WTC11 (cell line): ENCODE measurements at regions not wholly inside any gene's neighbourhood (a gene's known extent, or its start where the extent isn't known, plus 50 kb on each side); places are given as distances from the start of the nearest gene placed in this dataset.

Experiments used
- AR ChIP-seq: fragments of 250-450 bp; sonication (Bioruptor Pico); IDR thresholded peaks from 2 replicates; pipeline ENCODE4 v1.9.0; 2021; ENCODE audit warnings: mild to moderate bottlenecking
- ATF2 ChIP-seq: sonication (generic); formaldehyde crosslinking; IDR thresholded peaks from 2 replicates; pipeline ENCODE4 v1.8.1; 2022; ENCODE audit warnings: low read depth, missing genetic modification reagents, borderline replicate concordance
- ATF6 ChIP-seq: sonication (generic); formaldehyde crosslinking; IDR thresholded peaks from 2 replicates; pipeline ENCODE4 v1.8.1; 2023; ENCODE audit warnings: mild to moderate bottlenecking, missing genetic modification reagents
- TCF7 ChIP-seq: sonication (generic); formaldehyde crosslinking; IDR thresholded peaks from 2 replicates; pipeline ENCODE4 v1.8.0; 2022; ENCODE audit warnings: mild to moderate bottlenecking, low read depth, missing genetic modification reagents, moderate library complexity
- ZBTB21 ChIP-seq: sonication (generic); formaldehyde crosslinking; IDR thresholded peaks from 2 replicates; pipeline ENCODE4 v1.8.1; 2023; ENCODE audit warnings: mild to moderate bottlenecking, missing genetic modification reagents, borderline replicate concordance
- ZBTB43 ChIP-seq: sonication (generic); formaldehyde crosslinking; IDR thresholded peaks from 2 replicates; pipeline ENCODE4 v1.8.1; 2023; ENCODE audit warnings: mild to moderate bottlenecking, missing genetic modification reagents
- ZNF281 ChIP-seq: sonication (generic); formaldehyde crosslinking; IDR thresholded peaks from 2 replicates; pipeline ENCODE4 v1.8.0; 2023; ENCODE audit warnings: mild to moderate bottlenecking, missing genetic modification reagents
- TF ChIP-seq, protein P1 (sequence below): sonication (generic); formaldehyde crosslinking; IDR thresholded peaks from 2 replicates; pipeline ENCODE4 v1.8.1; 2023; ENCODE audit warnings: mild to moderate bottlenecking, missing genetic modification reagents, moderate library complexity
- TF ChIP-seq, protein P2 (sequence below): fragments of 200-600 bp; IDR thresholded peaks from 2 replicates; pipeline ENCODE4 v1.8.0; 2022; ENCODE audit warnings: antibody characterized with exemption

- TF ChIP-seq AR (CRISPR knock-in tag) (no peak), ZBTB43 (CRISPR knock-in tag) (no peak), ZBTB21 (CRISPR knock-in tag) (no peak), ZNF281 (CRISPR knock-in tag) (no peak), TCF7 (CRISPR knock-in tag) (no peak), ATF2 (CRISPR knock-in tag) (no peak), ATF6 (no peak)
- TF ChIP-seq, protein P1, sequence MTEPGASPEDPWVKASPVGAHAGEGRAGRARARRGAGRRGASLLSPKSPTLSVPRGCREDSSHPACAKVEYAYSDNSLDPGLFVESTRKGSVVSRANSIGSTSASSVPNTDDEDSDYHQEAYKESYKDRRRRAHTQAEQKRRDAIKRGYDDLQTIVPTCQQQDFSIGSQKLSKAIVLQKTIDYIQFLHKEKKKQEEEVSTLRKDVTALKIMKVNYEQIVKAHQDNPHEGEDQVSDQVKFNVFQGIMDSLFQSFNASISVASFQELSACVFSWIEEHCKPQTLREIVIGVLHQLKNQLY (CRISPR knock-in tag), result no peak
- TF ChIP-seq, protein P2, sequence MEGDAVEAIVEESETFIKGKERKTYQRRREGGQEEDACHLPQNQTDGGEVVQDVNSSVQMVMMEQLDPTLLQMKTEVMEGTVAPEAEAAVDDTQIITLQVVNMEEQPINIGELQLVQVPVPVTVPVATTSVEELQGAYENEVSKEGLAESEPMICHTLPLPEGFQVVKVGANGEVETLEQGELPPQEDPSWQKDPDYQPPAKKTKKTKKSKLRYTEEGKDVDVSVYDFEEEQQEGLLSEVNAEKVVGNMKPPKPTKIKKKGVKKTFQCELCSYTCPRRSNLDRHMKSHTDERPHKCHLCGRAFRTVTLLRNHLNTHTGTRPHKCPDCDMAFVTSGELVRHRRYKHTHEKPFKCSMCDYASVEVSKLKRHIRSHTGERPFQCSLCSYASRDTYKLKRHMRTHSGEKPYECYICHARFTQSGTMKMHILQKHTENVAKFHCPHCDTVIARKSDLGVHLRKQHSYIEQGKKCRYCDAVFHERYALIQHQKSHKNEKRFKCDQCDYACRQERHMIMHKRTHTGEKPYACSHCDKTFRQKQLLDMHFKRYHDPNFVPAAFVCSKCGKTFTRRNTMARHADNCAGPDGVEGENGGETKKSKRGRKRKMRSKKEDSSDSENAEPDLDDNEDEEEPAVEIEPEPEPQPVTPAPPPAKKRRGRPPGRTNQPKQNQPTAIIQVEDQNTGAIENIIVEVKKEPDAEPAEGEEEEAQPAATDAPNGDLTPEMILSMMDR, result no peak
Observed at GRCh38 chr3:7947930-7948329, 553.7 kb upstream of the LMCD1 start.
